H1 (cell line): ENCODE measurements at regions not wholly inside any gene's neighbourhood (a gene's known extent, or its start where the extent isn't known, plus 50 kb on each side); places are given as distances from the start of the nearest gene placed in this dataset.

ENCODE experiments used
- CTCF ChIP-seq, 3 experiments: IDR thresholded peaks; 1 replicate in 2 of 3; 2 replicates in 1 of 3; pipeline versions ENCODE4 v1.5.1 to v1.6.1; 2011; ENCODE audit warnings: low read length in 3 of 3, mild to moderate bottlenecking in 3 of 3, inconsistent platforms in 2 of 3, low read depth in 1 of 3, moderate library complexity in 1 of 3; ENCODE audit not compliant: insufficient read depth in 1 of 3; ENCODE audit errors: control extremely low read depth in 1 of 3
- GABPA ChIP-seq: IDR thresholded peaks from 2 replicates; pipeline ENCODE4 v1.6.1; 2011; ENCODE audit warnings: mild to moderate bottlenecking, low read length, moderate library complexity, borderline replicate concordance; ENCODE audit not compliant: insufficient read depth
- HDAC6 ChIP-seq: IDR thresholded peaks from one replicate; pipeline ENCODE4 v1.7.1; 2012; ENCODE audit warnings: low read depth, mild to moderate bottlenecking, inconsistent platforms, low read length, moderate library complexity
- KDM1A ChIP-seq: fragments of 200-600, 300-600 bp; sonication (generic); IDR thresholded peaks from 2 replicates; pipeline ENCODE4 v1.7.1; 2016; ENCODE audit warnings: mild to moderate bottlenecking, low read length, borderline replicate concordance
- SP1 ChIP-seq: IDR thresholded peaks from 2 replicates; pipeline ENCODE4 v1.6.1; 2011; ENCODE audit warnings: low read depth, low read length
- SP4 ChIP-seq: IDR thresholded peaks from 2 replicates; pipeline ENCODE4 v1.6.1; 2012; ENCODE audit warnings: low read length, inconsistent platforms
- SUZ12 ChIP-seq: fragments of 200-600 bp; sonication (generic); IDR thresholded peaks from 2 replicates; pipeline ENCODE4 v1.6.1; 2012; ENCODE audit warnings: mild to moderate bottlenecking, inconsistent platforms, low read length, moderate library complexity, mixed read lengths
- TAF1 ChIP-seq: IDR thresholded peaks from 2 replicates; pipeline ENCODE4 v1.6.1; 2011; ENCODE audit warnings: mild to moderate bottlenecking, low read depth, low read length
- USF2 ChIP-seq: IDR thresholded peaks from 2 replicates; pipeline ENCODE4 v1.6.1; 2011; ENCODE audit warnings: low read length, improper control_type of control experiment

- TF ChIP-seq SUZ12 (no peak), GABPA (no peak), HDAC6 (no peak), KDM1A (no peak), SP4 (no peak), TAF1 (no peak), SP1 (no peak), USF2 (no peak), CTCF (IDR thresholded peaks at IDR 0.05; ENCODE audit: control extremely low read depth in 1 of 3, insufficient read depth in 1 of 3, low read depth in 1 of 3, low read length in 3 of 3) (no peak)
Measured at GRCh38 chr20:47849596-47849995, 64.3 kb upstream of the SULF2 start.
